HG03342 (cell line): ENCODE measurements at regions not wholly inside any gene's neighbourhood (a gene's known extent, or its start where the extent isn't known, plus 50 kb on each side); places are given as distances from the start of the nearest gene placed in this dataset.

Experiments
- ATAC-seq: cut with Tn5 transposase; IDR thresholded peaks from one replicate; pipeline ENCODE4 v1.9.1; 2021; ENCODE audit warnings: mild to moderate bottlenecking, moderate library complexity; ENCODE audit not compliant: unreplicated experiment

DNA sequence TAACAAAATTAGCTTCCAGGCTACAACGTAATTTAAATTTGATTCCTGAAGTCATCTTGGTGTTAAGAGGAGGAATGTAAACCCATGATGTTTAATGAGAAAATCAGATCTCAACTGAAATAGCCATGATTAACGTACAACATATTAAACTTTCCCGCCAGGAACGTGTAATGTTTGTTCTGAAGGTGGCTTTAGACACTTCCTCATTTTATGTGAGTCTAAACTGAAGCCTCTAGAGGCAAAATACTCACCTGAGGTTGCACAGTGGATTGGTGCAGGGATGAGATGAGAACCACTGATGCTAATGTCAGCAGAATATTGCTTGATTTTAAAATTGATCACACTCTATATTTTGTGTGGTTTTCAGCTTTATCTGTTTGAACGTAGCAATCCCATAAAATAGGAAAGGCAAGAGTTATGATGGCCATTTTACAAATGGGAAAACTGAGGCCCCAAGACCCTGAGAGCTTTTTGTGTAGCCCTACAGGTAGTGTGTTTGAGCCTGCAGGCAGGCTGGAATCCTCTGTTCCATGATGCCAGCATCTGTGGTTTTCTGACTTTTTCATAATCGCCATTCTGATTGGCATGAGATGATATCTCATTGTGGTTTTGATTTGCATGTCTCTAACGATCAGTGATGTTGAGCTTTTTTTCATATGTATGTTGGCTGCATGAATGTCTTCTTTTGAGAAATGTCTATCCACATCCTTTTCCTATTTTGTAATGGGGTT is 243.7 kb upstream of the BMPER start:
- ATAC-seq = no peak

DNA sequence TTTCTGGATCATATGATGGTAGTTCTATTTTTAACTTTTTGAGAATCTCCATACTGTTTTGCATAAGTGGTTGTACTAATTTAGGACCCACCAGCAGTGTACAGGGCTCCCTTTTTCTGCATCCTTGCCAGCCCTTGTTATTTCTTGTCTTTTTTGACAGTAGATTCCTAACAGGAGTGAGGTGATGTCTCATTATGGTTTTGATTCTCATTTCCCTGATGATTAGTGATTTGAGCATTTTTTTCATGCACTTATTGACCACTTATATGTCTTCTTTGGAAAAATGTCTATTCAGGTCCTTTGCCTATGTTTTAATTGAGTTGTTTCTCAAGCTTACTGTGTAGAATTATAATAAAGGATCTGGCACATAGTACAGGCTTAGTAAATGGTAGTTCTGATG is 238.8 kb upstream of the BMPER start:
- no peak for ATAC-seq

DNA sequence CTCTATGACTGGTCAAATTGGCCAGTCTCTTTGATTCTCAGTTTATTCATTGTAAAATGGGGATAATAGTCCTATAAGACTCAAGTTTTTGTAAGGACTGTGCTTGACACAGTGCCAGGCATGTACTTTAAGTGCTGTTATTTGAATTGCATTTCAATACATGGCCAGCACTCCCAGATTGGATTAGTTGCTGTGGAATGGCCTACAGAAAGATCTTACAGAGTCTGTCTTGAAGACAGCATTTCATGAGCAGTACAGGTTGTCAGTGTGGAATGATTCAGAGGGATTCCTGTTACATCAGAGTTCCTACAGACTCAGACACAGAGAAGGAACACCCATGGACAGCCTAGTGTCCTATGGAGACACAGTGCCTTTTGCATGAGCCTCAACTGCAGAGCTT is 238.1 kb upstream of the BMPER start:
- no peak for ATAC-seq

DNA sequence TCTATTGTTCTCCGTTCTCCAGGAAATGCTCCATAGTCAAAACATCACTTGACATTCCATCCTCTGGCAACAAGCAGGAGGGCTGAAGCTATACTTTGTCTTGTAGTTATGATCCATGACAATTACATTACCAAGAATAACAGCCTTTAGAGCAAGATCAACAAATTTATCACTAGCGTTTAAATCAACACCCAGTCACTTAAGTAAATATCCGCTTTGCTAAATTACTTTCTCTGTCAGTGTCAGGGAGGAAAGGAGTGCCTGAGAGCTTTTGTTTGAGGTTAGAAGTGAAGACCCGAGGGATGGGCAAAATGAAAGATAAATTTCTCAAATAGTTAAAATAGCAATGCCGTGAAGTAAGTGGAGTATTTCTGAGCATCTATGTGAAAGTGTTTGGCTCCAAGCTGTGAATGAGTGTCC is 236.1 kb upstream of the BMPER start:
- no peak for ATAC-seq

DNA sequence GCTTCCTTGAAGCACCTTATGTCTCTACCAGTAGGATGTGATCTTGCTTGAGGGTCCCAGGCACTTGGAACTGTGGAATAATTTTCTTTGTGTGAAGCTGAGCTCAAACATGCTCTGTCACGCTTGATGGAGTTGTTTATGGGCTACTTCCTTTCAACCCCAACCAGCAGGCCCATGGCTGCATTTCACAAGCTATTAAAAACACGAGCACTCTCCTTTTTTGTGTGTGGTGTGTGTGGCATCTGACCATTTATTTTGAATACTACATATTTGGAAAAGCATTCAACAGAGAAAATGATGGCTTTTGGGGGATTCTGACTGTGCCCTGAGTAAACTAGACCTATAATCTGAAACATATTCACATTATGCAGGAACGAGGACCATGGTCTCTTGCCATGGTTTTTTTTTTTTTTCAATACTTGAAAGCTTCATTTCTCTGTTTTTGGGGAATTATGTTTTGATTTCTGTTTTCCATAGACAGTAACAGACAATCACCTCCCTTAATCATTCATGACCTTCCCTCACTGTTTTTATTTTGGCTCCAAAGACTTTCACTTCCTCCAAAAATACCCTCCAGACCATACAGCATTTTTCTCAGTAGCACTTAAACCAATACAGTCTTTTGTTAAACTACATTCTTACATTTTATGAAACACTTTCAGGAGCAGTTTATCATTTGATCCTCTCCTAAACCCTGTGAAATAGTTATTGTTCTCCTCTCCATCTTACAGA is 233.6 kb upstream of the BMPER start:
- ATAC-seq = peak; percentile 91

DNA sequence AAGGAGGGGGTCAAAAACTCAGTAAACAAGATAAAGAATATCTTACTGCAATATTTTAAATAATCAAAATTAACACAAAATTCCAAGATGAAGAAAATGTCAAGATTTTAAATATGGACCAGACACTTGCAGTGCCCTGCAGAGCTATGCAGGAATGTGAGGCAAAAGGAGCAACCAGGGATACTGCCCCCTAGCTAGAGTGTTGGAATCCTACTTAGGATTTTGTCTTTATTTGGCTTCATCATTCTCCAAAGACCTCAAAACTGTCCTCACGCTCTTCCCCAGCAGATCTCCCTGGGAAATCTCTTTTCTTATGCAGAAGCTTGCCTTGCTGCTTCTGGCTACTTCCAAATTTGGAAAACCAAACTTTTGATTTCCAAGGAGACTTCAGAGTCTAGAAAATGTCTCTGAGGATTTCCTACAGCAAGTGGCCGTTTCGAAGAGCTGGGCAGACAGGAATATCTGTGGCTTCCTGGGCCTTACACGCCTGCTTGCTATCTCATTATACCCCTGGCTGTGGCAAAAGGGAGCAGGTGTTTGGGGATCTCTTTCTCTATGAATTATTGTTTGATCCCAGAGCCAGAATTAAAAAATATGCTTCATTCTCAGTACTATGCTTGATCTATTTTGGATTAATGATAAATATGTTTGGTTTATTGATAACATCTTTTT is 232.2 kb upstream of the BMPER start:
- no peak for ATAC-seq

DNA sequence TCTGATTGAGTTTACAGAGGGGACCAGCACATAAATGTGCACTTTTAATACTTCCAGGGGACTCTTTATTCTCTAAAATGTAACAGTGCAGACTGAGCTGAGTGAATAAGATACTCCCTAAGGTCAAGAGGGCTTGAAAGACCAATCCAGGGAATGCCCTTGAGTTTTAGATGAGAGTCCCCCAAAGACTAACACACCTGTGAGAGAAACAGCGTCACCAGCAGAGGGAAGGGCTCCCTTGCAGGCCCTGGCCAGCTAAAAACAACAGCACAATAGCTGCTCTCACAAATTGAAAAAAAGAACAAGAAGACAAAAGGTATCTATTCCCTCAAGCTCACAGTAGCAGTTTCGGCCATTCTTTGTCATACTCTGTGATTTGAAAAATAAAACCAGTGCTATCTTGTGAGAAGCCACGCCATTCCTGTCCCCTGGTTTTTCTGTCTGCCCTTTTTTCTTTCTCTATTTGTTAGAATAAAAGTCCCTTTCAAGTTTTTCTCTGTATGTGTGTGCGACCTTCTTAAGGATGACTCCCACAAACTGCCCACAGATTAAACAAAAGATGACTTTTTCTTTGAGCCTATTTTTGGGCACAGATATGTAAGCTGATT is 230.4 kb upstream of the BMPER start:
- ATAC-seq = no peak

DNA sequence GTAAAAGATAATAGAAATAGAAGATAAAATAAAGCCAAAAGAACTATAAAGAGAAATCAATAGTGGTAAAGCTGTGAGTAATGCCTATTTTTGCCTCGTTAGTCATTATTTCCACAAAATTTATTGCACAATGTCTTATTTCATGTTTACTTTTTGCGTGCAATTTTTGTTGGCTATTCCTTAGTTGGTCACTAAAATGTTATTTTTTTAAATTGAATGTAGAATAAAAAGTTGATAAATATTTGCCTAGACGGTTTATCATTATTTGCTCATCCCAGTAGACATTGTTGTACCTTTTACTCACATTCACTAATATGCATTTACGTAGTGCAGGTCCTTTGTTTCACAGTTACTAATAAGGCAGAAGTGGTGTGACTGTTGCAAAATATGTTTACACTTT is 227.8 kb upstream of the BMPER start:
- no peak for ATAC-seq

DNA sequence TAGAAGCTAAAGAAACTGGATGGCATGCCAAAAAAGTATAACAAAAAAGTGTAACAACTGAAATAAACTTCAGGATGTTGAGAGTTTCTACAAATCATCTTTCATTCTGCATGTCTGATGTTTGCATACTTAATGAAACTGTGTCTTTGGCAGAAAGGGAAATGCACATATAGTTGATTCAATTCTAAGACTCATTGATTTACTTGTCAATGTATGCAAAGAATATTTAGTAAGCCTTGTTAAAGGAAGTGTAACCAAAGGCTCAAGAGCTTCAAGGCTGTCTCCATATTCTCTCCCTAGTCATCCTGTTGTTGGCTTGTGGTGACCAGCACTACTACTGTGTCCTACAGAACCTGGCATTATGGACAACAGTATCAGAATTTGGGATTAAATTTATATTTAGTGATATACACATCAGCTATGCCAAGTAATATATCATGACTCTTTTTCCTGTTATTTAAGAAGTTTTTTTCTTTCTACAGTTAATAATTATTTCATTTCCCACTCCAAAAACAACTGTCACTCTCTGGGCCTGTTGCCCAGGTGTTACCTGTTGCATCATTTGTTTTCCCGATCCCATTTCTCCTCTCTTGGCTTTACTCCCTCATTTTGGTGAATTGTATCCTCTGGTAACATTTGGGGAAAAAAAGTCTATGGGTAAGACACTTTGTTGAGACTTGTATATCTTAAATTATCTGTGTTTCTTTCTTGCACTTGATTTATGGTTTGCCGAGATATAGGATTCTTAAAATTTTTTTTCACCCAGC is 226.6 kb upstream of the BMPER start:
- ATAC-seq = no peak

DNA sequence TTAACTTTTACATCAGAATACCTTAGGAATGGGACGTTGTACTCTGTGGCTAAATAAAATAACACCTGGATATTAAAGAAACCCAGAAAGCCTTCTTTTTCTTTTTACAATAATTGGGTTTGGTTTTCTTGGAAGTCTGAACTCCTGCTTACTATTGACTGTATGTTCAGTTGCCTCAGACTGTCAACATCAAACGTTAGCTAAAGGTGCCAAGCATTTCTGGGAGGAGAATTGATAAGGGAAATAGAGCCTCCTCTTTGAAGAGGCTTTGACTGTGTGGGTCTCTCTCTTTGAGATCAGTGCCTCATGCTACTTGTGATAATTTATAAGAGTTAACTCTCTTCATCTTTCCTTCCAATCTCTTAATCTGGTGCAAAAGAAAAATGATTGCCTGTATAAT is 224.7 kb upstream of the BMPER start:
- ATAC-seq = no peak

DNA sequence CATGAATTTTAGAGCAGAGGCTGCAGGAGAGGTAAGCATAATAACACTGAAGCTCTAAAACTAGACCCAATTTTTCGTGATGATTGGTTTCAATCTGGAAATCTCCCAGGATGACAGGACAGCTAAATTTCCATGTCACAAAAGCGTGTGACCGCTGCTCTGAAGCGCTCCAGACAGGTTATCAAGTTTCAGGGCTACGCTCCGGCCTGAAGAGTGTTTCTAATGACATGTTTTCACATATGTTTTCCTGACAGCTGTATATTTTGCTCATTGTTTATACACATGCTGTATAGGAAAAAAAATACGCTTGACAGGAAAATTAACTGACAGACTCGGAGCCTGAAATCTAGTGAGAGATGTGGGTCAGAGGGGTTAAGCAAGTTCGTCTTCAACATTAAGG is 219.8 kb upstream of the BMPER start:
- ATAC-seq = no peak

DNA sequence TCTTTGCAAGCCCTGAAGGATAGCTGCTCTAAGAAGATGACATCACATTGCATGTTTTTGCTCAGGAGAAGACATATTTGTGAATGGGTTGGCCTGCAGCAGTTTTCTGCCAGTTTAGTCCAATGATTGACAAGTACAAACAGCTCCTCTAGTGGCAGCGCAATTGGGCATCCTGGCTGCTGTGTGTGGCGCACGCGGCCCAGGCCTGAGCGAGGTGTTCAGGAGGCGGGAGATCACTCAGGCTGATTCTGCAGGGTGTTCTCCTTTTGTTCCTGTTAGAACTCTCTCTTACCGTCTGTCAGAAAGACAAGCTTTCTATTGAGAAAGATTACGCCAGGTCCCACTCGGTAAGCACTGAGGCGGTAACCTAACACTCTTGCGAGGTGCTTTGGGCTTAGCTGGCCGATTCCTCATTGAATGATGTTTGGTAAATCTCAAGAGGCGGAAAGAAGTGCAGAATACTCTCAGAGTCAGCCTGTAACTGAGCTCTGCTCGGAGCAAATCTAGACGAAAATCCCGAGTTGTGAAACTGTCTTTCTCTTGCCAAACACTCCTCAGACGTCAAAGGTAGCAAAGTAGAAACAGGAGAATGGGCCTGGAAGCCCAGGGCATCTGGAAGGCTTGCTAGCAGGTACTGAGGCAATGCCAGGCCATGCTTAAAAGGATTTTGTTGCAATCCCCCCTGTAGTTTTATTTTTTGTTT is 219.2 kb upstream of the BMPER start:
- ATAC-seq = no peak

DNA sequence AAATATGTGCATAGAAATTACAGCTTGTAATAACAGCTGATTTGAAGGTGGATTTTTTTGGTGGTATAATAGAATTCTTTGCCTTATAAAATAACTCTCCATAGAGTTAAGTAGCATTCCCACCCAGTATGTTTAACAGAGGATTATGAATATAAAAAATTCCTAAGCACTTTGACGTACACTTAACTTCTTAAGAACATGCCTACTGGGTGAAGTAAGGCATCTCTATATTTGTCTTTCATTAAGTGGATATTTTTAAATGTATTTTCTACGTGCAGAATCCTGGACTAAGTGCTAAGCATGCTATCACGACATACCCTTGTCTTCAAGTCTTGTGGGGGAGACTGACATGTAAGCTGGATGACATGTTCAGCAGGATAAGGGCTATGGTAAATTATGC is 217.7 kb upstream of the BMPER start:
- no peak for ATAC-seq

DNA sequence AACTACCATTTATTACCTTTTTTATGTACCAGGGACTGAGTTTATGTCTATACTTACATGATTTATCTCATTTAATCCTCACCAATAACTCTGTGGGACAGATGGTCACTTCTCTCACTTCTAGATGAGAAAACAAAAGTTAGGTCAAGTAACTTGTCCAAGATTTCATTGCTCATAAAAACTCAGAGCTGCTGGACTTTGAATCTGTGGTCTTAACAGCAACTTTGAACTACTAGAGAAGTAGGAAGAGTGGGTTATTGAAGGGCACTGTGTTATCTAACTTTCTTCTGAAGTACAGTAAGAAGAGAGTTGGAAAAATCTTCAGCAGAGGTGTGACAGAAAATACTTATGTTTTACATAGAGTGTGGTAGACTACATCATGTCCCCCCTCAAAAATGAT is 214.2 kb upstream of the BMPER start:
- ATAC-seq = no peak

DNA sequence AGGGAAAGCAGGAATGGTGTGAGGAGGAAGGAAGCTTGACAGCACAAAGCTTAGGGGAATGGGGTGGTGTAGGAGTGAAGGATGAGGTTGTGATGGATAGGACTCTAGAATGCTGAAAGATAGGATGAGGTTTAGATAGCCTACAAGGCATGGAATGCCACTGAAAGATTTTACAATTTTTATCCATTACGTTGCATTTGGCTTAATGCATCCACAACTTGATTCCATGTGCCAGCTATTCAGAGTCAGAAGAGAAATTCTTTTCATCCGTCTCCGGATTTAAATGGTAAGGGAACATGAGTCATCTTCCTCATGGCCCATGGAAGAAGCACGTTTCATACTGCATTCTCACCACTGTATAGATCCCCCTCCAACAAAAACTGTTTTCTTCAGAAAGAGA is 212.4 kb upstream of the BMPER start:
- ATAC-seq = no peak

DNA sequence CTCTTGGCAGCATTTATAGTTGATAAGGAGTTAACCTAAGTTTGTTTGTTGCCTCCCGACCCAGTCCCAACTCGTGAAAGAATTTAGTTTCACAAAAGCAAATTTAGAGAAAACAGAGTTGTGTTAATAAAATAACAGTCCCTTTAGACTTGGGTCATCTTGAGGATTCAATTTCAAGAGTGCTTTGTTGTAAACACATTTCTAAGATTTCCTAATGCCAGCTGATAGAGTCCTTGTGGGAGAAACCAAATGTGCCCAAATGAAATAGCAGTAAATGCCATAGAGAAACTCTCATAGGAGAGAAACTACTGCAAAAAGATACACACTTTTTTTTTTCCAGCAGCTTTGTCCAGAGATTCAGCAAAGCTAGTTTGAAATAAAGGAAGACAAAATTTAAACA is 211.3 kb upstream of the BMPER start:
- ATAC-seq = no peak

DNA sequence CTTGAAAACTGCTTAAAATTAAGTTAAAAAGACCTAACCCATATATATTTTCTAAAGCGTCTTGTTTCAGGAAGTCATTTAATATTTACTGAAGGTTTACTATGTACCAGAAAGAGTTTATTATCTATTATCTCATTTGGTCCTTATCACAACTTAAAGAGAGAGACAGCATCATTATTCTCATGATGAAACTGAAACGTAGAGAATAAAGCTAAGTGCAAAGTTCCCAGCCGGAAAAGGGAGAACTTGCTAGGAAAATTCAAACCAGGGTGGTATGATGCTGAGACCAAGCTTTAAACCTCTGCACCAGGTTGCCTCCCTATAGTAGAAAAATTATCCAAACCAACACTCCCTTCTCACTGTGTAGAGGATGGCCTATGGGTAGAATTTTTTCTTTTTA is 207.7 kb upstream of the BMPER start:
- no peak for ATAC-seq

DNA sequence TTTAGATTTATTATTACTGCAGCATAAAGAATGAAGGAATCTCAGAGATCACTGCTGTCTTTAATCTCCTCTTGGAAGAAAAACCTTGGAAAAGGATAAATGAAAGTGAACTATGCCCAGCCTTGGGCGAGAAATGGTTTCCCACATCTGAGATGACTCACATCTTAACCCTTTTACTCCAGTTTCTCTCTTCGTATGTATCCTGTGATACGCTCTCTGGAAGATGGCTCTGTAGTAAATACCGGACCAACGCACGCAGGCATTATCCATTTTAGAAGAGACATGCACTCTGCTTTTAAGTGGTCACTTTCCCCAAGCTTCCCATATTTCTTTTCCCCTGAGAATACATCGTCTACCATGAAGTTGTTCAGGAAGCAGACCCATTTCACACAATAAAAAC is 207.3 kb upstream of the BMPER start:
- ATAC-seq = no peak

DNA sequence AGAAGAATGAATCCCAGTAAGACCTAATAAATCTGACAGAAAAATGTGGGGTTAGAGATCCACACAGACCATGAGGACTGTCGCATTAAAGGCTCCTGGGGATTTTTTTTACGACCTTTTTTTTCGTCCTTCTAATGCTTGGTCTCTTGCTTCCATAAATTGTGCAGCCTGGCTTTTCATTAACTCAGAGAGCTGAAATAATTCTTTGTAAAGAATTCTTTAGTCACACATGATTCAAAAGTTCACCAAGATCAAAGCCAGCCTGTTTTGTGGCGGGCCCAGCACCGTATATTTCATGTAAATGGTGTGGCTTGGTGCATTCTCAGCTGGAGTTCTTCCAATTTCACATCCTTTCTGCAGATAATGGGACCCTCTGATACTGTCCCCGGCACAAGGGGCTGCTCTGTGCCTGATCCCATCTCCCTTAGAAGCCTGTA is 206.6 kb upstream of the BMPER start:
- ATAC-seq = no peak
